Activated B cell treated with CpG ODN at 0.5 μM for 24 hours (primary cell): ENCODE measurements at regions not wholly inside any gene's neighbourhood (a gene's known extent, or its start where the extent isn't known, plus 50 kb on each side); places are given as distances from the start of the nearest gene placed in this dataset.

Experiments
- ATAC-seq: fragments of 200-7000 bp; cut with Tn5 transposase; one replicate; pipeline ENCODE4 v1.10.0; 2021; ENCODE audit warnings: low read depth, mild to moderate bottlenecking, moderate library complexity
- CTCF ChIA-PET: fragments of 350-600 bp; sonication (Branson Sonifier 250); formaldehyde crosslinking; loops from one replicate; lab custom pipeline; 2021; ENCODE audit warnings: antibody characterized with exemption; lab: Charles Lee
- POLR2A ChIA-PET: fragments of 350-600 bp; sonication (Branson Sonifier 250); formaldehyde crosslinking; loops from one replicate; lab custom pipeline; 2021; ENCODE audit warnings: antibody characterized with exemption; lab: Charles Lee
- DNase-seq: peaks from one replicate; pipeline ENCODE4 v3.0.0; 2022
- H3K27ac Mint-ChIP-seq: one replicate; pipeline ENCODE4 v1.8.0; 2020; ENCODE audit warnings: mixed read lengths
- H3K27me3 Mint-ChIP-seq: one replicate; pipeline ENCODE4 v1.8.0; 2021; ENCODE audit warnings: mixed read lengths
- H3K36me3 Mint-ChIP-seq: one replicate; pipeline ENCODE4 v1.8.0; 2021; ENCODE audit warnings: low read depth, mixed read lengths
- H3K4me1 Mint-ChIP-seq: one replicate; pipeline ENCODE4 v1.8.0; 2021; ENCODE audit warnings: mixed read lengths
- H3K4me3 Mint-ChIP-seq: one replicate; pipeline ENCODE4 v1.8.0; 2020; ENCODE audit warnings: mild to moderate bottlenecking, mixed read lengths
- H3K9me3 Mint-ChIP-seq: one replicate; pipeline ENCODE4 v1.8.0; 2020; ENCODE audit warnings: mixed read lengths
- CTCF ChIP-seq: fragments of 200-600 bp; IDR thresholded peaks from one replicate; pipeline ENCODE4 v1.8.0; 2022; ENCODE audit warnings: antibody characterized with exemption, mild to moderate bottlenecking
- intact Hi-C: fragments of 100-400 bp; cut with micrococcal nuclease; formaldehyde crosslinking; loops from one replicate; pipeline ENCODE4 v1.15.1; 2024

GRCh38 chr14:26233118-26233517, 364.7 kb downstream of the NOVA1 start:
- CTCF ChIA-PET = no interaction called here
- no peaks in the 10 kb centered on the region for H3K36me3 Mint-ChIP-seq
- POLR2A ChIA-PET = no interaction called here
- H3K27me3 Mint-ChIP-seq = no peaks in the 10 kb centered on the region
- H3K4me1 Mint-ChIP-seq = no peaks in the 10 kb centered on the region
- no peak for DNase-seq
- H3K9me3 Mint-ChIP-seq = no peaks in the 10 kb centered on the region
- intact Hi-C loops = no loop called here
- ATAC-seq = no peak
- TF ChIP-seq CTCF = no peak
- no peak overlapping the region for H3K4me3 Mint-ChIP-seq
- H3K27ac Mint-ChIP-seq = no peak overlapping the region

- H3K4me3 Mint-ChIP-seq = no peak overlapping the region
- no peak for ATAC-seq
- ChIA-PET CTCF (no interaction called here), POLR2A (no interaction called here)
- DNase-seq = no peak
- intact Hi-C loops = no loop called here
- H3K27me3 Mint-ChIP-seq = no peaks in the 10 kb centered on the region
- no peaks in the 10 kb centered on the region for H3K9me3 Mint-ChIP-seq
- H3K27ac Mint-ChIP-seq = no peak overlapping the region
- no peaks in the 10 kb centered on the region for H3K36me3 Mint-ChIP-seq
- no peaks in the 10 kb centered on the region for H3K4me1 Mint-ChIP-seq
- no peak for TF ChIP-seq CTCF
Observed at GRCh38 chr14:26218861-26219260, 379.0 kb downstream of the NOVA1 start.

GRCh38 chr14:26217778-26218177, 380.1 kb downstream of the NOVA1 start:
- Mint-ChIP-seq H3K27ac (no peak overlapping the region), H3K36me3 (no peaks in the 10 kb centered on the region), H3K9me3 (no peaks in the 10 kb centered on the region), H3K4me3 (no peak overlapping the region), H3K27me3 (no peaks in the 10 kb centered on the region), H3K4me1 (no peaks in the 10 kb centered on the region)
- POLR2A ChIA-PET = no interaction called here
- CTCF ChIA-PET = no interaction called here
- no peak for ATAC-seq
- intact Hi-C loops = no loop called here
- DNase-seq = no peak
- TF ChIP-seq CTCF = no peak

GRCh38 chr14:26216786-26217185, 381.0 kb downstream of the NOVA1 start:
- H3K27ac Mint-ChIP-seq = no peak overlapping the region
- ATAC-seq (no peak), DNase-seq (no peak)
- no peaks in the 10 kb centered on the region for H3K27me3 Mint-ChIP-seq
- H3K36me3 Mint-ChIP-seq = no peaks in the 10 kb centered on the region
- no peaks in the 10 kb centered on the region for H3K9me3 Mint-ChIP-seq
- no peak overlapping the region for H3K4me3 Mint-ChIP-seq
- intact Hi-C loops = no loop called here
- H3K4me1 Mint-ChIP-seq = no peaks in the 10 kb centered on the region
- ChIA-PET POLR2A (no interaction called here), CTCF (no interaction called here)
- no peak for TF ChIP-seq CTCF

GRCh38 chr14:26213846-26214575, 383.8 kb downstream of the NOVA1 start:
- no peaks in the 10 kb centered on the region for H3K27me3 Mint-ChIP-seq
- DNase-seq (no peak), ATAC-seq (no peak)
- H3K36me3 Mint-ChIP-seq = no peaks in the 10 kb centered on the region
- peaks cover 4% of the 10 kb centered on the region for H3K9me3 Mint-ChIP-seq
- H3K4me3 Mint-ChIP-seq = no peak overlapping the region
- H3K4me1 Mint-ChIP-seq = no peaks in the 10 kb centered on the region
- POLR2A ChIA-PET = no interaction called here
- no peak overlapping the region for H3K27ac Mint-ChIP-seq
- intact Hi-C loops = no loop called here
- CTCF ChIA-PET = no interaction called here
- TF ChIP-seq CTCF = no peak
